GM21381 (cell line): ENCODE measurements at regions not wholly inside any gene's neighbourhood (a gene's known extent, or its start where the extent isn't known, plus 50 kb on each side); places are given as distances from the start of the nearest gene placed in this dataset.

Source experiments
- ATAC-seq: cut with Tn5 transposase; IDR thresholded peaks from one replicate; pipeline ENCODE4 v1.9.1; 2021; ENCODE audit warnings: mild to moderate bottlenecking, moderate library complexity; ENCODE audit not compliant: unreplicated experiment

DNA sequence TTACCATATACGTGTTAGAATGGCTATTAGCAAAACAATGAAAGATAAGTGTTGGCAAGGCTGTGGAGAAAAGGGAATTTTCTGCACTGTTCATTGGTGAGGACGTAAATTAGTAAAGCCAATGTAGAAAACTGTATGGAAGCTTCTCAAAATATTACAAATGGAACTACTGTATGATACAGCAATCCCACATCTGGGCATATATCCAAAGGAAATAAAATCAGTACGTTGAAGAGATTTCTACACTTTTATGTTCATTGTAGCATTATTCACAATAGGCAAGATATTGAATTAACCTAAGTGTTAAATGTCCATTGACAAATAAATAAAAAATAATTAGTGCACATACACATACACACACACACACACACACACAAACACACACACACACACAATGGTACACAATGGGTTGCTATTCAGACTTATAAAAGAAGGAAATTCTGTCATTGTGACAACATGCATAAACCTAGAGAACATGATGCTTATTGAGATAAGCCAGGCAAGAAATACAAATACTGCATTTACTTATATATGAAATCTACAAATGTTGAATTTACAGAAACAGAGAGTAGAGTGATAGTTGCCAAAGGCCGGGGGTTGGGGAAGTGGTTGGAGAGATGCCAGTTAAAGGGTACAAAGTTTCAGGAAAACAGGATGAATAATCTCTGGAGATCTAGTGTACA is 565.8 kb upstream of the LRRC4C start:
- no peak for ATAC-seq

DNA sequence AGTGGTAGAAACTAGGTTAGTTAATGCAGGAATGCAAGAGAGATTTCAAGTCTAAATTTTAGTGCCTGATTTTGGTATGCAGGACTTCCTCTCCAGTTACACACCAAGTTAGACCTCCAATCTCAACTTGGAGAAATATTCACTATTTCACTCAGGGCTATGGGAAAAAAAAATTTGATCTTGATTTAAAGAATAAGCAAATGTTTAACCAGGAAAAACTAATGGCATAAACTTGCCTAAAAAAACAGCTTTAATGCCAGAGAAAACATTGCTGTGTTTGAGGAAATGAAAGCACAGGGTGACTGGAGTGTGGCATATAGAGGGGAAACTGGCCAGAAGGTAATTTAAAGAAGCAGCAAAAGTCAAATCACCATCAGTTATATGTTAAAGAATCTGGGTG is 575.4 kb upstream of the LRRC4C start:
- ATAC-seq, result no peak

DNA sequence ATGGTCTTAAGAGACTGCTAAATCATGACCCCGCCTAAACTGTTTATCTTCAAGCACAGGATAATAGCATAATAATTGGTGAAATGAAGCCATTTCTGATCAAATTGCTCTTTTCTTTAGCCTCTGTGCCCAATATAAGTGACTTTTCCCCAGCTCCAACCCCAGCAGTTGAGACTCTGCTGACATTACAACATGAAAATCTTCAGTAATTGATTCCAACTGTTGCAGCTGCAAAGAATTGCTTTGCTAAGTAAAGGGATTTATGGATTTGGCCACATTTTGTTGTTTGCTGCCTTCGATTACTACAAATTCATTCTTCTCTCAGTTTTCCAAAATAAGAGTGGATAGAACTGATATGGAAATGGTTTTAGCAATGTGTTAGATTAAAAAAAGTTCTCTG is 576.7 kb upstream of the LRRC4C start:
- ATAC-seq, result no peak

DNA sequence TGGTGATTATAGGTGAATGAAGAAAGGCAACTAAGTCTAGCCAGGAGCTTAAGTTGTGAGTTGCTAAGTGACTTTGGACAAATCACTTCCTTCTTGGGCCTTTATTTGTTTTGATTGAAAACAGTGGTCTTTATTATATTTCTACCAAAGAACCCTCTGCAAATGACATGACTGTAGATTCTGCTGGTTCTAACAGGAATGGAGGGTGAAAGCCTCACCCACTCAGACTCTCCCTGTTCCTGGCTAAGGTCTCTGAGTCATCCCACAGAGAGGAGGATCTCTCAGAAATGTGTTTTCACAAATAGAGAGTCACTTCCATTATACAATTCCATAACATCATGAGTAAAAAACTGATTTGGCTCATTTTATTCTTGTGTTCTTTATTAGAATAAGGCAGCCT is 583.9 kb upstream of the LRRC4C start:
- no peak for ATAC-seq

DNA sequence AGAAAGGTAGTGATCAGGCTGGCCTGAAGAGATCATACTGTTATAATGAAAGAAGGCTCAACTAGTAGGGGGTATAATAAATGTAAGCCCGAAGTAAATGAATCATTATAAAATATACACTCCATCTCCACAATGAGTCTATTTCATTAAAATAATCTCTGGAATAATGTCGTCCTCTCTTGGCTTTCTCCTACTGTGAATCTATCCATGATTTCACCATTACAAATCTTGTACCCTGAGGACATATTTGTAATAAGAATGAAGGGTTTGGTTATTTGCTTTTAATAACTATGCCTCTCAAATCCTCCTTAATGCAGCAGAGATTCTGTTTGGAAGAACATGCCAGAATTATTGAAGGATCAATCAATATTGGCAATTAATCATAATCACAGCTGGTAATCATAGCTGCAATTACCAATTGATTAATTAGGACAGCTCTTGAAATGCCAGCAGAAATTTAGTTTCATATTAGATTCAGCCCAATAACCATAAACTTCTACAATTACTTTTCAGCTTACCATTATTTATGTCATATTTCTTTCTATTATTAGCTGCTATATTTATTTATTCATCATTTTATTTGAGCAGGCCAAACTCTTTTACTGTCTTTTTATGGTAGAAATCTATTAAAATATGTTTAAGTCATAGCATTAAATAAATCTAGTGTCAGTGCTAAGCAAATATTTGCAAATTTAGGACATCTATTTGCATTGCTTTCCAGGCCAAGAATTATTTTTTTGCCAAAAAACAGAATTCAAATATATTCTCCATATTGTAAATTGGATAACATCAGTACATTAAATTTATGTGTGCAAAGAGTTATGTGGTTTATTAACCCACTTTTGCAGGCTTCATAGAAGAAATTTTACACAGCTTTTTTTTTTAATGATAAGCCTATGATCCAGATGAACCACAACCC is 588.4 kb upstream of the LRRC4C start:
- ATAC-seq, result no peak

DNA sequence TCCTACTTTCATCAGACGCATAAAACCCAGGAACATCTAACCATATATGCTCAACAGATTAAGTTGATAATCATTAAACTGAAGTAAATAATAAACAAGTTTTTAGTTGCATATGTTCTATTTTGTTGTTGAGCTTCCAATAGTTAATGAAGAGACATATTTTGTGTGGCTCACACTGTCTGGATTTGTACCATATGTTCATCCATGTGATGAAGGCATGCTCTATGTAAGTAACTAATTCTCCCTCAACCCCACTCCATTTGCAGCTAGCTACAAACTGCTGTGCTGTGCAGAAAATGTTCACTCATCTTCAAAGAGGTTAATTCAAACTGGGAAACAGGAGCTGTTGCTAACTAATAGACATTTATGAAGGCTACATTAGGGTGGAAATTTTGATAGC is 589.7 kb upstream of the LRRC4C start:
- ATAC-seq, result no peak

DNA sequence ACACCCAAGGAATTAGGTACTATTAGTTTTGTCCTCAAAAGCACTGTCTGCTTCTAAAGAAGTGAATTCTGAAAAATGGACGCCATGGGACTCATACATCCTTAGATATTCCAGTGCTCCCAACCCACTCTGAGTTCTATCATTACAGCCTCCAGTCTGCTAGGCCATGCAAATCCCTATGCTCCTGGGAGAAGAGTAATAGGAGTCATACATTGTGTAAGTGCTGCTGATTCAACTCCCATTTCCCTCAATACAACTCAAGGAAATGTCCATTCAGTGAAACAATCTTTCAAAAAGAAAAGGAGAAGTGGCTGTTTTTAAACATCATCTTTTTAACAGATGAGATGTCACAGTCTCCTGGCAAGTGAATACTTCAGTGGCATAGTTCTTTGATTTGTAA is 590.2 kb upstream of the LRRC4C start:
- no peak for ATAC-seq

DNA sequence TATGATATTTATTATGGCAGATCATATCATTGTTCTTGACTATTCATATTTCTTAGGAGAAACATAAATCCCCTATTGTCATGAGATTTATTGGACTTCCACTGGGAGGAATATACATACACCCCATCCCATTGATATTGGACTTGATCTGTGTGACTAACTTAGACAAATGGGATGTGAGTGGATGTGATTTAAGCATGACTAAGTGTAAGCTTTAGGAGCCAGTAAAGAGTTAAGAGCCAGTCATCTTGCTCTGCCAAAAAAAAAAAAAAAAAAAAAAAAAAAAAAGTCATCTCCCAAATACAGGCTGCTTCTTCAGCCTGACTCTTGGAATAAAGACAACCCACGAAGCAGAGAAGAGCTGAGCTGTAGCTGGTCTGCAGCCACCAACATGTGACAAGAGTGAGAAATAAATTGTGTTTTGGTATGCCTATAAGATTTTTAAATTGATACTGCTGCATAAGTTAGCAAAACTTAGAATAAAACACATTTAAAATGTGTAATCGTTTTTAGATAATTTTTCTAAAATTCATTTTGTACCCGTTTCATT is 595.0 kb upstream of the LRRC4C start:
- no peak for ATAC-seq

DNA sequence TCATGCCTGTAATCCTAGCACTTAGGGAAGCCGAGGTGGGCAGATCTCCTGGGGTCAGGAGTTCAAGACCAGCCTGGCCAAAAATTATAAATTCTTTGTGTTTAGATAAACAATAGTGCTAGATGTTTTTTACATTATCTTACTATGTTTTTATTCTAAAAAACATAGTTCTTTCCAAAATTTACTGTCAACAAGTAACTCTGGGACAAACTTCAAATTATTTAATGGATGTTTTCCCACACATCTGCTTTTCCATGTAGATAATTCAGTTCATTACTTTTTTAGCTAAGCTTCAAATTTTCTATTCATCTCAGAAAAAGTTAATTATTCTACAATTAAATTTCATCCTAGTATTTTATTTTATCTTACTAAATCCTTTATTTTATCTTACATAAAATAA is 596.2 kb upstream of the LRRC4C start:
- no peak for ATAC-seq

DNA sequence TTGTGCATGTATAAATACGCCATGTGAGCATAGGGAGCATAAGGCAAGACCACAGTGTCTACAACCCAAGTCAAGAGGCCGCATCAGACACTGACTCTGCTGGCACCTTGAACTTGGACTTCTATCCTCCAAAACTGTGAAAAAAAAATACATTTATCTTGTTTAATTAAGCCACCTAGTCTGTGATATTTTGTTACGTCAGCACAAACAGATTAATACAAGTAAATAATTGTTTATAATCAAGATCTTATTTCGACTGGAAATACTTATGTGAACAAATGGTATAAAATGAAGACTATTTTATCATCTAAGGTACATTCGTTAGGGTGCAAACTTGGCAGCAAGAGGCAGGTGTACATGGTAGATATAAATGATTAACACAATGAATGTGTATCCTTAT is 599.3 kb upstream of the LRRC4C start:
- ATAC-seq, result no peak

DNA sequence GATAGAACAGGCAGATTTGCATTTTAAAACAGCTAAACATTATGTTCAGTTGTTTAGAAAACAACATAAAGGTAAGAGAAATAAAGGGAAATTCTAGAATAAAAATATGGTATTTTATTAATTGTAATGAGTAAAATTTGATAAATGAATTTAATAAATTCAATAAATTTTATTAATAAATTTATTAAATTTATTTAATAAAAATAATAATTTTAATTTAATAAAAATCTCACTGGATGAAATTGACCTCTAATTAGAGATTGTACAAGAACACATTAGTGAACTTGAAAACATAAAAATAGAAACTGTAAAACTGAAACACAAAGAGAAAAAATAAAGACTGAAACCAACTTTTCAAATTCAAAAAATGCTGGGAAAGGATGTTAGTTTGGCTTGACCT is 605.7 kb upstream of the LRRC4C start:
- no peak for ATAC-seq

DNA sequence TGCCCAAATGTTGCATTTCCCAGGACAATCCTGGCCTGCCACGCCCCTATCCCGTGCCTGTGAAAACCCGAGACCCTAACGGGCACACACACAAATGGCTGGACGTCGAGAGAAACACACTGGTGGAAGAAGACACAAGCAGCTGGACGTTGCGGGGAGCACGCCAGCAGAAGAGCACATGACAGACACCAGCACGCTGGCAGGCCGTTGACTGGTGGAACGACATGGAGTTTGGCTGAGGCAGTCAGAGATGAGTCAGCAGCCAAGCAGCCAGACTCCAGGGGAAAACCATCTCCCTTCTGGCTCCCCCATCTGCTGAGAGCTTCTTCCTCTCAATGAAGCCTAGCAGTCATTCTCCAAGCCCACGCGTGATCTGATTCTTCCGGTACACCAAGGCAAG is 606.7 kb upstream of the LRRC4C start:
- ATAC-seq, result no peak

DNA sequence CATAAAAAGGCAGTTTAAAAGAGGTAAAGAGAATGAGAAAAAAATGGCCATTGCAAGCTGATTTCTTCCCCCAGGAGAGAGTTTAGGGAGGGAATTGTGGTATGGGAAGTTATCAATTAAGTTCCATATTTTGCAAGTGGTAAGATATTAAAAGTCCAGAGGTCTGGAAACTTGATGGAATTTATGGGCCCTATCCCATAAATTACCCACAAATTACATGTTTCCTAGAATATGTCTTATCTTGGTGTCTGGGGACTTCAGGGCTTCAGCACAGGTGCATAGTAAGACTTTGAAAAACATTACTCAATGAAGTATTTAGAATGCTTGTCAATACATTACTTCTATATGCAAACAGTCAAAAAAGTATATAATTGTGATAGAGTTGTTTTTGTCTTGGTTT is 614.9 kb upstream of the LRRC4C start:
- no peak for ATAC-seq

DNA sequence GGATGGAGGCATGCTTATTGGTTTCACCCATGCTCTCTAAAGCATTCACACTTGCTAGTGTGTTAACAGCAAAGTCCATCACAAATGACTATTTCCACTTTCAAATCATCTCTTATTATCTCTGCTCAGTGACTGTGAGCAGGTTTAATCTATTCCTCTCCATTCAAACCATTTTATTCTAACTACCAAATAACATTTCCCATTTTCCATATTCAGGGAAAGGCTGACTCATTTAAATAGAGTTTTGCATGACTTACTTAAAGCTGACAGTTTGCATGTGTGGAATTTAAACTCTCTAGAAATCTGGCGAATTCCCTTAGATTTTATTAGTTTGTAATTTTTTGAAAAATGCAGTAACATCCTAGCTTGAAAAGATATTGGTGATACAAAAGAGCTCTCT is 615.7 kb upstream of the LRRC4C start:
- ATAC-seq, result no peak

DNA sequence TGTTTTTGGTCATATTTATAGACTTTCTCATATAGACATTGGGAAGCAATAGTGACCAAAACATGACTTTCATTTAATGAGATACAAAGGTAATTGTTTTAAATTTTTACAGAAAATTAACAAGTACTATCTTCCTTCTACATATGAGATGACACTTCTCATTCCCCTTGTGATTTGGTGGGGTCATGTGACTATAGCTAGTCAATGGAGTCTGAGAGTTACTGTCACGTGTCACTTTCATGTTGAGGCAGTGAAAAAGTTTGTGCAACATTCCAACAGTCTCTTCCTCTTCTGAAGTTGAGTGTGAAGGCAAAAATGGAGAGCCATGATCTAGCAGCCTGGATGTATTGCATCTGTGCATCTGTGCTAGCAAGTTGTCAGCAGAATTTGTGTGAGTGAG is 618.3 kb upstream of the LRRC4C start:
- no peak for ATAC-seq

DNA sequence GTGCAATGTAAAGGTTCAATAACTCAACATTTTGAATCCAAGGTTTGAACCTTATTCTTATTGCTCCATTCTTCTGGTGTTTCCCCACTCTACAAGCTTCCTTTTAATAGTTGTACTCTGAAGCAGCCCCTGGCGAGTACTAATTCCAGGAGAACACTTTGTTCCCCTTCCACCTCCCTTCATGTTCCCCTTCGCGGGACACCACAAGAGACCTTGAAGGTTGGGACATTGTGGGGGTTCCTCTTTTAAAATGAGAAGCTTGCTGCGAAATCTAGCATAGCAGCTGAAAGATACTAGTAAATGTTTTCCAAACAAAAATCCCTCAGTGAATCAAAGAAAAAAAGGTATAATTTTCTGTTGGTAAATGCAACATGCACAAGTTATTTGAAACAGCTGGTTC is 626.3 kb upstream of the LRRC4C start:
- no peak for ATAC-seq

DNA sequence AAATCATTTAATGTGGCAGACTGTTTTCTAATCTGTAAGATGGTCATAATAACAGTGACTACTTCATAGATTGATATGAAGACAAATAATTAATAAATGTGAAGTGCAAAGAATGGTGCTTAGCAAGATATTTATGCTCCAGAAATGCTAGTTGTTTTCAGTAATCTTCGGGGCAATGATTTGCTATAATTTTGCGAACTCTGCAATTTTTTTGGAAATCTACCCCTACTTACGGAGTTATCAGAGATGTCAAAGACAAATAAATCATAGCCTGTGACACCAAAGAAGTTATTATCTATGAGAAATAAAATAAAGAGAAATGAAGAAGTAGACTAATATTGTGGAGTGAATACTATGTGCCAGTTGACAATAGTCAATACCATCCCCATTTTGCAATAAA is 634.1 kb upstream of the LRRC4C start:
- ATAC-seq, result no peak

DNA sequence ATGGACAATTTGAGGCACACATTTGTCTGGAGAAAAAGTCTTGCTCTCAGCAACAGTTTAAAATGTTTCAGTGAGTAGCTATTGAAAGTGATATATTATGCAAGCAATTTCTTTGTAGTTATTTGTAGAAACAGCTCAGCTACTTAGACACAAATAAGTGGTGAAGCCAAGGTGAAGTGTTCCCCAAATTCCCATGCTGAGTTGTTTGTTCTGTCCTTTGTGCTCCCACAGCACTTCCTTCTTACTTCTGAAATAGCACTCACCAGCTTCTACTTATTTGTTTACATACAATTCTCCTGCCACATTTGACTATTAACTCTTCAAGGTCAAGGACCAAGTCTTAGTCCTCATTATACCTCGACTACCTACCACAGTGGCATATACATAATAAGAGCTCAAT is 638.6 kb upstream of the LRRC4C start:
- ATAC-seq, result no peak

DNA sequence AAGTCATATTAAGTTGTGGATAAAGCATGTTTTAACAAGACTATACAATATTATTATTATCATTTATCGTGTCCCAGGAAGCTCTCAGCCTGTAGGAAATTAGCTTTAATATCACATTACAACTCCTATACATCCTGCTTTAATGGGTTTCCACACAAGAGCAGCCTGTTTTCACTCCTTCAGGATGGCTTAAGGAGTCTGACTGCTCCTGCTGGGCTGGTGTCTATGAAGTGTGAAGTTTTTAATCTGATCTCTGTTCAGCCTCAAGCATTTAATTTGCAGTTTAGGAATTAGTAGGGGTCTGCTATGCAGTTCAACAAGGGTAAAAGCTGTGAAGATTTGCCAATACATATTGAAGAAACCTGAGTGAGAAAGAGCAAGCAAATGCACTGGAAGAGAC is 653.4 kb upstream of the LRRC4C start:
- no peak for ATAC-seq

DNA sequence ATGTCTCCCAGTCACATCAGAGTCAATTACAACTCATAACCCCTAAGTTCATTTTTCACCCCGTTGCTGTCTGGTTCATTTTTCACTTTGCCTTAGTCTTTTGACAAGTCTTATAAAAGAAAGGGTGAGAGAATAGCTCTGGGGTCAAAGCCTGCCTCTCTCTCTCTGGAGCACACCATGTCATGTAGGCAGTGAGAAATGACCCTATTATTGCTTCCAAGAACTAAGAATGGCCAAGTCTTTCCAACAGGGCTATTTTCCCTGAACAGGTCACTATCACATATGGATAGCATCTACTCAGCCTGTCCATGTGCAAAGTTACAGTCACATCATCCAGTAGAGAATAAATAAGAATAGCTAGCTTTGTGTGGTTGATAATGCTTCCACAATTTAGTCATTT is 655.5 kb upstream of the LRRC4C start:
- ATAC-seq, result no peak

DNA sequence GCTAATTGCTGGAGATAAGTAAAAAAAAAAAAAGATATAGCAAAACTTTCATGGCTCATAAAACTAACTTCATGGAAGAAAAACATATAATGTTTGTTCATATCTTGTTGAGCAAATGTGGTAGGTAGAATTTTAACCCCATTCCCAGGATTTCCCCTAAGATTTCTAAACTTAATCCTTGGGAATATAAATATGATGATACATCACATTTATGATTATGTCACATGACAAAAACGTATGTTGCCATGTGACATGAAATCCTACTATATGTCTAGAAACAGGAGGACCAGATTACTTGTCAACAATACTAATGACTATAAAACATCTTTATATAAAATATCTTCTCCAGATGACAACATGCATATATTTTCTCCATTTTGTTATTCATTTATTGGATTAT is 679.0 kb upstream of the LRRC4C start:
- no peak for ATAC-seq

DNA sequence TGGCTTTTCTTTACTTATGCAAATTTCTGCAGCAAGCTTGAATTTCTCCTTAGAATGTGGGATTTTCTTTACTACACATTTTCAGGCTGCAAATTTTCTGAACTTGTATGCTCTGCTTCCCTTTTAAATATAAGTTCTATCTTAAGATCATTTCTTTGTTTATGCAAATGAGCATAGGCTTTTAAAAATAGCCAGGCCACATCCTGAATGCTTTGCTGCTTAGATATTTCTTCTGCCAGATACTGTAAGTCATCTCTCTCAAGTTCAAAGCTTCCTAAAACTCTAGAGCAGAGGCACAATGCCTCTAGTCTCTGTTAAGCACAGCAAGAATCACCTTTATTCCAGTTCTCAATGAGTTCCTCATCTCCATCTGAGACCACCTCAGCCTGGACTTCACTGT is 685.9 kb upstream of the LRRC4C start:
- no peak for ATAC-seq
